Endothelial cell of umbilical vein (primary cell): ENCODE measurements at regions not wholly inside any gene's neighbourhood (a gene's known extent, or its start where the extent isn't known, plus 50 kb on each side); places are given as distances from the start of the nearest gene placed in this dataset.

Source experiments
- BruUV-seq: library from RNA; stranded (reverse); fragments of 400-500 nt; replicated peaks from 2 replicates; lab custom pipeline; 2021; lab: Mats Ljungman, UMichigan
- CTCF ChIA-PET: fragments of 300-600, 350-600 bp; sonication (Branson Sonifier 250); formaldehyde crosslinking; loops from one replicate; lab custom pipeline; 2021; ENCODE audit warnings: antibody characterized with exemption, inconsistent platforms; lab: Charles Lee
- POLR2A ChIA-PET: fragments of 300-600, 350-600 bp; sonication (Branson Sonifier 250); formaldehyde crosslinking; loops from one replicate; lab custom pipeline; 2021; ENCODE audit warnings: antibody characterized with exemption, inconsistent platforms; lab: Charles Lee
- DNase-seq: peaks from one replicate; pipeline ENCODE4 v3.0.0-alpha.2; 2011; ENCODE audit warnings: low read depth, low spot score
- FAIRE-seq: peaks from 2 replicates; lab custom pipeline; 2011; peaks lifted over from hg19 to GRCh38; lab: Jason Lieb, UNC
- H2AFZ ChIP-seq: 2 replicates; pipeline ENCODE4 v1.6.0; 2012; ENCODE audit warnings: low read depth, low read length, control low read depth, inconsistent platforms
- H3K27ac ChIP-seq: 2 replicates; pipeline ENCODE4 v1.5.1; 2011; ENCODE audit warnings: low read depth, mild to moderate bottlenecking, control low read depth, low read length, moderate library complexity; ENCODE audit not compliant: insufficient read depth
- H3K27me3 ChIP-seq, 2 experiments: 2 replicates each; pipeline versions ENCODE4 v1.6.0 to v1.6.1; 2011; ENCODE audit warnings: low read length in 2 of 2, mixed read lengths in 1 of 2; ENCODE audit not compliant: control insufficient read depth in 2 of 2, insufficient read depth in 2 of 2
- H3K36me3 ChIP-seq, 2 experiments: 2 replicates in 1 of 2; 3 replicates in 1 of 2; pipeline ENCODE4 v1.5.1; 2011; ENCODE audit warnings: low read length in 2 of 2, mild to moderate bottlenecking in 1 of 2, moderate library complexity in 1 of 2; ENCODE audit not compliant: control insufficient read depth in 2 of 2, insufficient read depth in 2 of 2; ENCODE audit errors: extremely low read depth in 1 of 2
- H3K4me1 ChIP-seq: 3 replicates; pipeline ENCODE4 v1.5.1; 2011; ENCODE audit warnings: mild to moderate bottlenecking, low read length; ENCODE audit not compliant: control insufficient read depth, insufficient read depth; ENCODE audit errors: extremely low read depth
- H3K4me2 ChIP-seq: 2 replicates; pipeline ENCODE4 v1.6.1; 2011; ENCODE audit warnings: low read length, control low read depth, mixed read lengths; ENCODE audit not compliant: insufficient read depth
- H3K4me3 ChIP-seq, 3 experiments: fragments of 200-600 bp in 1 of 3; sonication (generic), shearing (Covaris generic) in 1 of 3; replicated peaks in 1 of 3; 2 replicates each; pipeline ENCODE4 v1.5.1; 2011 to 2016; ENCODE audit warnings: control low read depth in 3 of 3, low read length in 3 of 3, mild to moderate bottlenecking in 2 of 3, inconsistent platforms in 1 of 3, low read depth in 1 of 3, moderate library complexity in 1 of 3; ENCODE audit not compliant: insufficient read depth in 1 of 3
- H3K79me2 ChIP-seq: 2 replicates; pipeline ENCODE4 v1.6.0; 2012; ENCODE audit warnings: low read length, inconsistent platforms; ENCODE audit not compliant: control insufficient read depth, insufficient read depth
- H3K9ac ChIP-seq: replicated peaks from 2 replicates; pipeline ENCODE3; 2011; ENCODE audit warnings: low read length, control low read depth; ENCODE audit not compliant: insufficient read depth; ENCODE audit errors: extremely low read depth
- H3K9me1 ChIP-seq: replicated peaks from 3 replicates; pipeline ENCODE4 v1.6.0; 2011; ENCODE audit warnings: mild to moderate bottlenecking, low read length; ENCODE audit not compliant: control insufficient read depth, insufficient read depth; ENCODE audit errors: extremely low read depth
- H3K9me3 ChIP-seq: replicated peaks from 2 replicates; pipeline ENCODE4 v1.5.1; 2012; ENCODE audit warnings: low read length, inconsistent platforms; ENCODE audit not compliant: control insufficient read depth, insufficient read depth
- H4K20me1 ChIP-seq: replicated peaks from 2 replicates; pipeline ENCODE3; 2011; ENCODE audit warnings: mild to moderate bottlenecking, low read length; ENCODE audit not compliant: control insufficient read depth, insufficient read depth; ENCODE audit errors: extremely low read depth
- EZH2 ChIP-seq: IDR thresholded peaks from 2 replicates; pipeline ENCODE4 v1.6.1; 2012; ENCODE audit warnings: borderline replicate concordance, low read depth, mild to moderate bottlenecking, moderate library complexity, low read length, inconsistent platforms; ENCODE audit not compliant: severe bottlenecking
- FOS ChIP-seq: IDR thresholded peaks from 2 replicates; pipeline ENCODE4 v1.6.1; 2011; ENCODE audit warnings: mild to moderate bottlenecking, low read length, moderate library complexity, borderline replicate concordance; ENCODE audit not compliant: insufficient read depth
- GATA2 ChIP-seq: IDR thresholded peaks from 2 replicates; pipeline ENCODE4 v1.7.0; 2011; ENCODE audit warnings: low read depth, mild to moderate bottlenecking, moderate library complexity, mixed read lengths, low read length; ENCODE audit not compliant: insufficient read length, insufficient read depth
- JUN ChIP-seq: IDR thresholded peaks from 2 replicates; pipeline ENCODE4 v1.6.1; 2011; ENCODE audit warnings: borderline replicate concordance, low read depth; ENCODE audit not compliant: insufficient read length, insufficient read depth
- MYC ChIP-seq: IDR thresholded peaks from one replicate; pipeline ENCODE4 v1.6.1; 2011; ENCODE audit warnings: mild to moderate bottlenecking, low read depth, low read length
- POLR2A ChIP-seq: IDR thresholded peaks from 2 replicates; pipeline ENCODE4 v1.6.1; 2012; ENCODE audit warnings: low read depth, mild to moderate bottlenecking, control low read depth, low read length
- POLR2AphosphoS5 ChIP-seq: IDR thresholded peaks from 2 replicates; pipeline ENCODE4 v1.6.1; 2012; ENCODE audit warnings: low read depth, mild to moderate bottlenecking, control low read depth, low read length, moderate library complexity; ENCODE audit not compliant: insufficient read depth
- dilution Hi-C: fragments of 300-500 bp; cut with MboI; formaldehyde crosslinking; loops from one replicate; pipeline ENCODE4 v1.15.0; 2019; ENCODE audit warnings: low sequenced_read_pairs; ENCODE audit not compliant: extremely low pct_ligation_motif_present
- intact Hi-C: fragments of 100-400 bp; cut with micrococcal nuclease; formaldehyde crosslinking; loops from one replicate; pipeline ENCODE4 v1.10.0; 2022
- TF ChIP-seq, protein P1 (sequence below), 2 donors: IDR thresholded peaks; 1 replicate in 1 of 2; 2 replicates in 1 of 2; pipeline ENCODE4 v1.5.1; 2011; ENCODE audit warnings: low read length in 2 of 2, mild to moderate bottlenecking in 2 of 2, moderate library complexity in 2 of 2, control low read depth in 1 of 2, inconsistent platforms in 1 of 2, low read depth in 1 of 2; ENCODE audit not compliant: insufficient read depth in 1 of 2; ENCODE audit errors: extremely low read depth in 1 of 2
- TF ChIP-seq, protein P2 (sequence below): IDR thresholded peaks from 2 replicates; pipeline ENCODE4 v1.6.1; 2011; ENCODE audit not compliant: insufficient read depth, insufficient read length

DNA sequence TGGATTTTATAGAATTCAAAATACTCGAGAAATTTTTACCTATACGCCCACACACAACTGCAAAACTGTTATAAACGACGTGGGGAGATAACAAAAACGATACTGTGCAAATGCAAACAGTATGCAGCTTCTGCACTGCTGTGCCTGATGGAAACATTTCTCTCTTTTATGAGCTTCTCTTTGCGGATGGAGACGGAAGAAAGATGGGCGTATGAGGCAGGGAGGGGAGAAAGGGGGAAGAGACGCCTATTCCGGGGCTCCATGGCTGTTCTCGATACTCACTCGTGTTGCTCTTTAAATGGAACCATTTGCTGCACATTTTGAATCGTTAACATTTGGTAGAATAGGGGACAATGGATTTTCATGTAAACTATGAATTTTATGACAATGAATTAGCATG lies 69.1 kb upstream of the EXOC2 start:
- no peaks in the 10 kb centered on the region for H3K9me1 ChIP-seq
- BruUV-seq: no TSS peak
- intact Hi-C loops: no loop called here

More for the DNA sequence above, 69.1 kb upstream of the EXOC2 start:
- ChIA-PET CTCF (interaction anchor here (1.3 to 2.0 kb wide), 3 partner anchors 40 to 635 kb away, joined by 3 to 8 read pairs (median 6); no protein-coding TSS in a partner anchor), POLR2A (no interaction called here)
- H3K27ac ChIP-seq: no peak overlapping the region
- no peak overlapping the region for H3K4me3 ChIP-seq
- DNase-seq: no peak
- dilution Hi-C loops: no loop called here
- H2AFZ ChIP-seq: no peak overlapping the region
- no peaks in the 10 kb centered on the region for H3K79me2 ChIP-seq
- TF ChIP-seq, protein P1, sequence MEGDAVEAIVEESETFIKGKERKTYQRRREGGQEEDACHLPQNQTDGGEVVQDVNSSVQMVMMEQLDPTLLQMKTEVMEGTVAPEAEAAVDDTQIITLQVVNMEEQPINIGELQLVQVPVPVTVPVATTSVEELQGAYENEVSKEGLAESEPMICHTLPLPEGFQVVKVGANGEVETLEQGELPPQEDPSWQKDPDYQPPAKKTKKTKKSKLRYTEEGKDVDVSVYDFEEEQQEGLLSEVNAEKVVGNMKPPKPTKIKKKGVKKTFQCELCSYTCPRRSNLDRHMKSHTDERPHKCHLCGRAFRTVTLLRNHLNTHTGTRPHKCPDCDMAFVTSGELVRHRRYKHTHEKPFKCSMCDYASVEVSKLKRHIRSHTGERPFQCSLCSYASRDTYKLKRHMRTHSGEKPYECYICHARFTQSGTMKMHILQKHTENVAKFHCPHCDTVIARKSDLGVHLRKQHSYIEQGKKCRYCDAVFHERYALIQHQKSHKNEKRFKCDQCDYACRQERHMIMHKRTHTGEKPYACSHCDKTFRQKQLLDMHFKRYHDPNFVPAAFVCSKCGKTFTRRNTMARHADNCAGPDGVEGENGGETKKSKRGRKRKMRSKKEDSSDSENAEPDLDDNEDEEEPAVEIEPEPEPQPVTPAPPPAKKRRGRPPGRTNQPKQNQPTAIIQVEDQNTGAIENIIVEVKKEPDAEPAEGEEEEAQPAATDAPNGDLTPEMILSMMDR (IDR thresholded peaks at IDR 0.05; ENCODE audit: extremely low read depth in 1 of 2, insufficient read depth in 1 of 2, low read depth in 1 of 2, low read length in 2 of 2): no peak
- TF ChIP-seq POLR2AphosphoS5 (no peak), JUN (no peak), MYC (no peak), GATA2 (no peak), EZH2 (no peak), POLR2A (no peak), FOS (no peak)
- TF ChIP-seq, protein P2, sequence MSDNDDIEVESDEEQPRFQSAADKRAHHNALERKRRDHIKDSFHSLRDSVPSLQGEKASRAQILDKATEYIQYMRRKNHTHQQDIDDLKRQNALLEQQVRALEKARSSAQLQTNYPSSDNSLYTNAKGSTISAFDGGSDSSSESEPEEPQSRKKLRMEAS: no peak
- no peaks in the 10 kb centered on the region for H3K36me3 ChIP-seq
- H3K9ac ChIP-seq: no peak overlapping the region
- H3K4me1 ChIP-seq: no peaks in the 10 kb centered on the region
- H3K9me3 ChIP-seq: no peaks in the 10 kb centered on the region
- H3K4me2 ChIP-seq: no peak overlapping the region
- no peaks in the 10 kb centered on the region for H3K27me3 ChIP-seq
- no peak for FAIRE-seq
- no peaks in the 10 kb centered on the region for H4K20me1 ChIP-seq
